ENCODE measurements at regions not wholly inside any gene's neighbourhood (a gene's known extent, or its start where the extent isn't known, plus 50 kb on each side); places are given as distances from the start of the nearest gene placed in this dataset.

GRCh38 chr12:62103748-62104147, 156.5 kb upstream of the USP15 start:
- BruUV-seq (replicated peaks) = no TSS peak
- Mint-ChIP-seq H3K4me1 (ENCODE audit: low read depth, unreplicated experiment) (no peaks in the 10 kb centered on the region), H3K36me3 (ENCODE audit: insufficient read depth, unreplicated experiment) (no peaks in the 10 kb centered on the region), H3K27ac (ENCODE audit: unreplicated experiment) (no peak overlapping the region), H3K27me3 (ENCODE audit: unreplicated experiment) (no peaks in the 10 kb centered on the region), H3K9me3 (ENCODE audit: low read depth, unreplicated experiment) (no peaks in the 10 kb centered on the region), H3K4me3 (ENCODE audit: low read depth, unreplicated experiment) (no peak overlapping the region)
- no peak for TF ChIP-seq CTCF (IDR thresholded peaks at IDR 0.05; ENCODE audit: unreplicated experiment)
- intact Hi-C loops (cut with micrococcal nuclease; ENCODE audit: unreplicated experiment) = no loop called here
- no peak for DNase-seq
- CTCF ChIA-PET = interaction anchor here (0.6 kb wide), 1 partner anchor 44 kb away, joined by 3 read pairs; no protein-coding TSS in a partner anchor

- intact Hi-C loops (cut with micrococcal nuclease; ENCODE audit: unreplicated experiment) = no loop called here
- Mint-ChIP-seq H3K4me3 (ENCODE audit: low read depth, unreplicated experiment) (no peak overlapping the region), H3K27ac (ENCODE audit: unreplicated experiment) (no peak overlapping the region), H3K27me3 (ENCODE audit: unreplicated experiment) (peaks cover 5% of the 10 kb centered on the region), H3K4me1 (ENCODE audit: low read depth, unreplicated experiment) (no peaks in the 10 kb centered on the region), H3K36me3 (ENCODE audit: insufficient read depth, unreplicated experiment) (no peaks in the 10 kb centered on the region), H3K9me3 (ENCODE audit: low read depth, unreplicated experiment) (no peaks in the 10 kb centered on the region)
- no peak for DNase-seq
- TF ChIP-seq CTCF (IDR thresholded peaks at IDR 0.05; ENCODE audit: unreplicated experiment) = no peak
- no TSS peak for BruUV-seq (replicated peaks)
- CTCF ChIA-PET = no interaction called here
These were observed 153.5 kb upstream of the USP15 start for GRCh38 chr12:62106547-62107185.

GRCh38 chr12:62113366-62114011, 146.7 kb upstream of the USP15 start:
- H3K27ac Mint-ChIP-seq (ENCODE audit: unreplicated experiment) = no peak overlapping the region
- H3K4me1 Mint-ChIP-seq (ENCODE audit: low read depth, unreplicated experiment) = no peaks in the 10 kb centered on the region
- intact Hi-C loops (cut with micrococcal nuclease; ENCODE audit: unreplicated experiment) = no loop called here
- CTCF ChIA-PET = interaction anchor here (1.4 kb wide), 1 partner anchor 15 kb away, joined by 3 read pairs; no protein-coding TSS in a partner anchor
- DNase-seq = no peak
- no peaks in the 10 kb centered on the region for H3K9me3 Mint-ChIP-seq (ENCODE audit: low read depth, unreplicated experiment)
- BruUV-seq (replicated peaks) = no TSS peak
- H3K4me3 Mint-ChIP-seq (ENCODE audit: low read depth, unreplicated experiment) = no peak overlapping the region
- H3K27me3 Mint-ChIP-seq (ENCODE audit: unreplicated experiment) = peaks cover 21% of the 10 kb centered on the region
- H3K36me3 Mint-ChIP-seq (ENCODE audit: insufficient read depth, unreplicated experiment) = no peaks in the 10 kb centered on the region
- TF ChIP-seq CTCF (IDR thresholded peaks at IDR 0.05; ENCODE audit: unreplicated experiment) = no peak

GRCh38 chr12:62116986-62117385, 143.2 kb upstream of the USP15 start:
- CTCF ChIA-PET = no interaction called here
- BruUV-seq (replicated peaks) = no TSS peak
- intact Hi-C loops (cut with micrococcal nuclease; ENCODE audit: unreplicated experiment) = no loop called here

More at GRCh38 chr12:62116986-62117385, 143.2 kb upstream of the USP15 start:
- peaks cover 12% of the 10 kb centered on the region for H3K27me3 Mint-ChIP-seq (ENCODE audit: unreplicated experiment)
- no peak overlapping the region for H3K4me3 Mint-ChIP-seq (ENCODE audit: low read depth, unreplicated experiment)
- no peak overlapping the region for H3K27ac Mint-ChIP-seq (ENCODE audit: unreplicated experiment)
- H3K36me3 Mint-ChIP-seq (ENCODE audit: insufficient read depth, unreplicated experiment) = no peaks in the 10 kb centered on the region
- H3K9me3 Mint-ChIP-seq (ENCODE audit: low read depth, unreplicated experiment) = no peaks in the 10 kb centered on the region
- no peak for TF ChIP-seq CTCF (IDR thresholded peaks at IDR 0.05; ENCODE audit: unreplicated experiment)
- no peak for DNase-seq
- peaks cover 9% of the 10 kb centered on the region for H3K4me1 Mint-ChIP-seq (ENCODE audit: low read depth, unreplicated experiment)

Data from Calu3 (cell line).